Panc1 (cell line): ENCODE measurements at regions not wholly inside any gene's neighbourhood (a gene's known extent, or its start where the extent isn't known, plus 50 kb on each side); places are given as distances from the start of the nearest gene placed in this dataset.

Source experiments
- CTCF ChIP-seq: fragments of 450-650 bp; IDR thresholded peaks from 2 replicates; pipeline ENCODE4 v1.5.1; 2017; ENCODE audit warnings: mild to moderate bottlenecking
- POLR2AphosphoS5 ChIP-seq: IDR thresholded peaks from 2 replicates; pipeline ENCODE4 v1.6.1; 2012; ENCODE audit warnings: mild to moderate bottlenecking, low read depth, low read length, moderate library complexity
- SIN3A ChIP-seq: IDR thresholded peaks from 2 replicates; pipeline ENCODE4 v1.6.1; 2012; ENCODE audit warnings: low read depth, mild to moderate bottlenecking, low read length, moderate library complexity, borderline replicate concordance; ENCODE audit not compliant: insufficient read depth

GRCh38 chr12:107541001-107541705 lies 144.4 kb upstream of the PWP1 start:
- TF ChIP-seq CTCF (no peak), POLR2AphosphoS5 (no peak), SIN3A (no peak)
